ENCODE measurements at regions not wholly inside any gene's neighbourhood (a gene's known extent, or its start where the extent isn't known, plus 50 kb on each side); places are given as distances from the start of the nearest gene placed in this dataset.

GRCh38 chr2:20914771-20915170 is 91.9 kb upstream of the LDAH start:
- no peaks in the 10 kb centered on the region for H3K9me3 ChIP-seq (ENCODE audit: control insufficient read depth, insufficient read depth, low read depth, low read length)
- H3K4me3 ChIP-seq (ENCODE audit: low read depth, low read length): no peak overlapping the region
- no peaks in the 10 kb centered on the region for H3K4me1 ChIP-seq (ENCODE audit: control insufficient read depth, insufficient read depth, low read length)
- CTCF ChIA-PET: interaction anchor here (1.0 to 3.7 kb wide), 2 partner anchors 48 to 254 kb away, joined by 4 to 15 read pairs; no protein-coding TSS in a partner anchor
- TF ChIP-seq ZBTB8A (tag by site-specific recombination; IDR thresholded peaks at IDR 0.05) (no peak), SP3 (tag by site-specific recombination; IDR thresholded peaks at IDR 0.05) (no peak), ZNF223 (tag by site-specific recombination; IDR thresholded peaks at IDR 0.05) (no peak), ZBTB7A (tag by site-specific recombination; IDR thresholded peaks at IDR 0.05; ENCODE audit: low read depth) (no peak)
- no peaks in the 10 kb centered on the region for H3K36me3 ChIP-seq (ENCODE audit: control insufficient read depth in 2 of 2, insufficient read depth in 1 of 2, low read length in 2 of 2)
- no peak overlapping the region for H3K27ac ChIP-seq (ENCODE audit: extremely low read depth, low read depth, low read length)
- POLR2A ChIA-PET: no interaction called here

GRCh38 chr2:20914087-20914486 is 91.2 kb upstream of the LDAH start:
- no peak overlapping the region for H3K4me3 ChIP-seq (ENCODE audit: low read depth, low read length)
- no peak overlapping the region for H3K27ac ChIP-seq (ENCODE audit: extremely low read depth, low read depth, low read length)
- TF ChIP-seq ZNF362 (tag by site-specific recombination; IDR thresholded peaks at IDR 0.05): no peak
- no peak for TF ChIP-seq ZNF677 (tag by site-specific recombination; IDR thresholded peaks at IDR 0.05)
- TF ChIP-seq ZNF302 (tag by site-specific recombination; IDR thresholded peaks at IDR 0.05; ENCODE audit: low read depth): no peak
- no peak for TF ChIP-seq ZNF561 (tag by site-specific recombination; IDR thresholded peaks at IDR 0.05; ENCODE audit: borderline replicate concordance)
- no peak for TF ChIP-seq ZSCAN4 (tag by site-specific recombination; IDR thresholded peaks at IDR 0.05)
- no peak for TF ChIP-seq ELK4 (IDR thresholded peaks at IDR 0.05; ENCODE audit: borderline replicate concordance, low read depth, low read length)
- TF ChIP-seq TCF7L2 (IDR thresholded peaks at IDR 0.05; ENCODE audit: borderline replicate concordance, low read depth, low read length): no peak
- no peaks in the 10 kb centered on the region for H3K36me3 ChIP-seq (ENCODE audit: control insufficient read depth in 2 of 2, insufficient read depth in 1 of 2, low read length in 2 of 2)
- ChIA-PET CTCF (interaction anchor here (1.0 to 3.7 kb wide), 2 partner anchors 49 to 253 kb away, joined by 4 to 15 read pairs; no protein-coding TSS in a partner anchor), POLR2A (no interaction called here)
- no peaks in the 10 kb centered on the region for H3K4me1 ChIP-seq (ENCODE audit: control insufficient read depth, insufficient read depth, low read length)
- no peaks in the 10 kb centered on the region for H3K9me3 ChIP-seq (ENCODE audit: control insufficient read depth, insufficient read depth, low read depth, low read length)

- Histone ChIP-seq H3K27ac (ENCODE audit: extremely low read depth, low read depth, low read length) (no peak overlapping the region), H3K9me3 (ENCODE audit: control insufficient read depth, insufficient read depth, low read depth, low read length) (no peaks in the 10 kb centered on the region), H3K4me3 (ENCODE audit: low read depth, low read length) (no peak overlapping the region), H3K4me1 (ENCODE audit: control insufficient read depth, insufficient read depth, low read length) (no peaks in the 10 kb centered on the region), H3K36me3 (ENCODE audit: control insufficient read depth in 2 of 2, insufficient read depth in 1 of 2, low read length in 2 of 2) (no peaks in the 10 kb centered on the region)
- ChIA-PET POLR2A (no interaction called here), CTCF (no interaction called here)
- TF ChIP-seq ZNF677 (tag by site-specific recombination; IDR thresholded peaks at IDR 0.05) (no peak), ZNF623 (tag by site-specific recombination; IDR thresholded peaks at IDR 0.05) (no peak), ZNF404 (tag by site-specific recombination; IDR thresholded peaks at IDR 0.05) (no peak)
Observed at GRCh38 chr2:20913491-20913890, 90.6 kb upstream of the LDAH start.

GRCh38 chr2:20900052-20900636 is 77.2 kb upstream of the LDAH start:
- H3K4me3 ChIP-seq (ENCODE audit: low read depth, low read length): no peak overlapping the region
- no peaks in the 10 kb centered on the region for H3K4me1 ChIP-seq (ENCODE audit: control insufficient read depth, insufficient read depth, low read length)
- ChIA-PET POLR2A (no interaction called here), CTCF (no interaction called here)
- H3K9me3 ChIP-seq (ENCODE audit: control insufficient read depth, insufficient read depth, low read depth, low read length): no peaks in the 10 kb centered on the region
- H3K27ac ChIP-seq (ENCODE audit: extremely low read depth, low read depth, low read length): no peak overlapping the region
- no peak for TF ChIP-seq ZNF521 (tag by site-specific recombination; IDR thresholded peaks at IDR 0.05)
- H3K36me3 ChIP-seq (ENCODE audit: control insufficient read depth in 2 of 2, insufficient read depth in 1 of 2, low read length in 2 of 2): no peaks in the 10 kb centered on the region

Measured in HEK293 (cell line).